NOMO-1 treated with dmso at 0.1 percent for 144 hours (cell line): ENCODE measurements at regions not wholly inside any gene's neighbourhood (a gene's known extent, or its start where the extent isn't known, plus 50 kb on each side); places are given as distances from the start of the nearest gene placed in this dataset.

Source experiments
- DNase-seq: peaks from one replicate; lab custom pipeline; 2025; ENCODE audit not compliant: unreplicated experiment; lab: John Stamatoyannopoulos, UW

DNA sequence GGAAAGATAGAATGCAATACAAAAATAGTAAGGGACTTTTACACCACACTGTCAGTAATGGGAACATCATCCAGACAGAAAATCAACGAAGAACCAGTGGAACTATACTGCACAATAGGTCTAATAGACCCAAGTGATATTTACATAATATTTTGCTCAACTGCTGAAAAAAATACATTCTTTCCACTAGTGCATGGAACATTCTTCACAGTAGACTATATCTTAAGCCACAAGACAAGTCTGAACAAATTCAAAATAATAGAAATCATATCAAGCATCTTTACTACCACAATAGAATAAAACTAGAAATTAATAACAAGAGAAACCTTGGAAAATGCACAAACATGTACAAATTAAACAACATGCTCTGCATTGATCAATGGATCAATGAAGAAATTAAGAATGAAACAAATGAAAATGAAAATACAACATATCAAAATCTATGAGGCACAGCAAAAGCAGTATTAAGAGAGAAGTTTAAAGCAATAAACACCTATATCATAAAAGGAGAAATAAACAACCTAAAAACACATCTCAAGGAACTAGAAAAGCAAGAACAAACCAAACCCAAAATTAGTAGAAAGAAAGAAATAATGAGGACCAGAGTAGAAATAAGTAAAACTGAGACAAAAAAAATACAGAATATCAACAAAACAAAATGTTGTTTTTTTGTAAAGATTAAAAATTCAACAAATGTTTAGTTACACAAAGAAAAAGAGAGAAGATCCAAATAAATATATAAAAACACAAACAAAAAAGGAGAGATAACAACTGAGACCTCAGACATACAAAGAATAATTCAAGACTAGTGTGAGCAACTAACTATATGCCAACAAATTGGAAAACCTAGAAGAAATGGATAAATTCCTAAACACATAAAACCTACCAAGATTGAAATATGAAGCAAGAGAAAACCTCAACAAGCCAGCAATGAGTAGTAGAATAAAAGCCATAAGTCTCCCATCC is 51.5 kb upstream of the ANTXR2 start:
- no peak for DNase-seq
